ENCODE measurements at regions not wholly inside any gene's neighbourhood (a gene's known extent, or its start where the extent isn't known, plus 50 kb on each side); places are given as distances from the start of the nearest gene placed in this dataset.
"Not testable (repeated sequence)": the region's sequence is repeated elsewhere in the genome, so short reads cannot be mapped to it uniquely, and the experiment has no call there.

- DNase-seq = not testable (repeated sequence)
Measured at GRCh38 chr4:154907345-154908045, 126.4 kb downstream of the RBM46 start.

- DNase-seq = no peak
Measured at GRCh38 chr4:154908168-154908567, 127.1 kb downstream of the RBM46 start.

- DNase-seq = no peak
Measured at GRCh38 chr4:154911097-154911496, 130.0 kb downstream of the RBM46 start.

GRCh38 chr4:154911608-154912098 lies 130.6 kb downstream of the RBM46 start:
- DNase-seq = no peak

- DNase-seq = no peak
Measured at GRCh38 chr4:154916068-154916467, 135.0 kb downstream of the RBM46 start.

DNA sequence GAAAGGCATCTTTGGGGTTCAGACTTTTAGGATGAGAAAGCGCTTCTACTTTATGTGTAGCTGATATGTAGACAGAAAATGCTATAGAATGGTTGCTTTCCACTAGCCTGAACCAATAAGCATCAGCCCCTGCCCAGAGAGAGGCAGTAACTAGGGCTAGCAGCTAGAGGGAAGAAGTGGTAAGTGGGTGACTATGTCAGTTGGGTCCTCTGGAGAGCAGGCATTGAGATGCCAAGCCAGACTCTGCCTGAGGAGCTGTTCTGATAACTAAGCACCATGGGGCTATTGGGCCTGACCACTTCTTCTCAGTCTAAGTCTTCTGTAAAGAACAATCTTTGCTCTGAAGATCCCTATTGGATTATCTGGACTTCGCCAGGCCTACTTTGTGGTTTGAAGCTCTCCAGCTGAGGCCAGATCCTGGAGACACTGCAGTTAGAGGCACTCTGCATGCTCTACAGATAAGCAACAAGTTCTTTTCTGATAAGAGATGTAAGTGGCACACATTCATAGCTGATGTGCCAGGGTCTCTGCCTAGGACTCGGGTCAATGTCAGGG lies 146.1 kb downstream of the RBM46 start:
- DNase-seq = no peak

DNA sequence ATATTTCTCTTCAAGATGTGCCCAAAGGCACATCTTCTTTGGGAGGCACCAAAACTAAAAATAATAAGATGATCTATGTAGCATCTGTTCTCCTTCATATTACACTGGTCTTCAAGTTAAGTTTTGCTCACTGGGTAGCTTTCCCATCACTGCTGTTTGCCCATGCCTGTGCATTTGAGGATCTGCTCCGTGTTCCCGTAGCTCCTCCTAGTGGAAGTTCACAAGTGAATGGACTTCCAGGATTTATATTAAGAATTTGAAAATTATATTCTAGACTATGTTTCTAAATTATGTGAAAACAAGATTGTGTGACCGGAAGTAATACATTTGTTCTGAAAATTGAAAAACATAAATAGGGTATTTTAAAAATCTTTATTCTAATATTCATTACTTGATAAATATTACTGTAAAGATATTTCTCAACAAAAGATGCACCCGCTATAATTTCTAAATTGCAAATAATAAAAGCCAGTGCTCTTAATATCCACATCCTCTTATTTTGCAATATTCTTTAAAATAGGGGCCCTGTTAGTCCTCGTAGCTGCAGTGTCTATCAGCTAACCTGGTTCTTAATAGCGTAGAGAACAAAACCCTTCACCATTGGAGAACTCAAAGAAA lies 147.7 kb downstream of the RBM46 start:
- DNase-seq = peak; percentile 5

DNA sequence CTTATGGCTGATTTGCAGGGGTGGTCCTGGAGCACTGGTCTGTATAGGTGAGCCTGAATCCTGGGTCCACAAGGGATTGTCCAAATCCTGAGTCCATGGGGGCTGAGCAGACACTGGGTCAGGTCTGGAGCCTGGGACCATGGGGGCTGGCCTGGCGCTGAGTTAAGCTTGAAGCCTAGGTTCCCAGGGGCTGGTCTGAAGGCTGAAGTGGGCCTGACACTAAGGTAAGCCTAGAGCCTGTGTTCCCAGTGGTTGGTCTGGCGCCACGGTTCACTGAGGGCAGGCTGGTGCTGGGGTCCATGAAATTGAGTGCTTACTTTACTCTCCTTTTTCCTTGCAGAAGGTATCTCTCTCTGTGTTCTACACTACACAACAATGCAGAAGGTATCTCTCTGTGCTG lies 155.8 kb downstream of the RBM46 start:
- no peak for DNase-seq

- no peak for DNase-seq
Measured at GRCh38 chr4:154939851-154940250, 158.8 kb downstream of the RBM46 start.

GRCh38 chr4:154942176-154942575 lies 161.1 kb downstream of the RBM46 start:
- no peak for DNase-seq

- no peak for DNase-seq
Measured at GRCh38 chr4:154944996-154945395, 163.9 kb downstream of the RBM46 start.

GRCh38 chr4:154946113-154946512 lies 165.0 kb downstream of the RBM46 start:
- no peak for DNase-seq

- no peak for DNase-seq
Measured at GRCh38 chr4:154953691-154954090, 172.6 kb downstream of the RBM46 start.

- no peak for DNase-seq
Measured at GRCh38 chr4:154954117-154954516, 173.0 kb downstream of the RBM46 start.

- DNase-seq = no peak
Measured at GRCh38 chr4:154958121-154958520, 177.0 kb downstream of the RBM46 start.

DNA sequence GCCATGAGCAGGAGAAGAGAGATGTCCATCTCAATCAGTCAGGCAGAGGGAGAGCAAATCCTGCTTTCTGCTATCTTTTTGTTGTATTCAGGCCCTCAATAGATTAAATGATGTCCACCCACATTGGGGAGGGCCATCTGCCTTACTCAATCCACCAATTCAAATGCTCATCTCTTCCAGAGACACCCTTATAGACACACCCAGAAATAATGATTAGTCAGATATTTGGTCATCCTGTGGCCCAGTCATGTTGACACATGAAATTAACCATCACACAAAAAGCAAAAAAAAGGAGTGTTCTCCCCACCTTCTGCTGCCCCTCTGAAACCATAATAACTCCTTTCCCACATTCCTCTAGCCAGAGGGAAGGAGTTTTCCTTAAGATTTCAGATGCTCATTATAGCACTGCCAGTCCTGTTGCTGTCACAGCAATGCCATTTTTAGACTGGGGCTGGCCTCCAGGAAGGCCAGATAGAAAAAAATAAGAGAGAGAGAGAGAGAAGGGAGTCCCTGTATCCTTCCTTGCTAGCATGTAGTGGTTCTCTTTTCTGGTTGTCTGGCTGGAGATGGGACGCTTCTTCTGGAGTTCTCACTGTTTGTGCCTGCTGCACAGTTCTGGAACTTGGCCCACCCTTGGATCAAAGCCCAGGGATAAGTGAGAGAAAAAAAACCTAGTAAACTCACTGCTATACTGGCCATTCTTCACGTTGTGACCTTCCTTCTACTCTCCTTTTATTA lies 177.7 kb downstream of the RBM46 start:
- DNase-seq = no peak

DNA sequence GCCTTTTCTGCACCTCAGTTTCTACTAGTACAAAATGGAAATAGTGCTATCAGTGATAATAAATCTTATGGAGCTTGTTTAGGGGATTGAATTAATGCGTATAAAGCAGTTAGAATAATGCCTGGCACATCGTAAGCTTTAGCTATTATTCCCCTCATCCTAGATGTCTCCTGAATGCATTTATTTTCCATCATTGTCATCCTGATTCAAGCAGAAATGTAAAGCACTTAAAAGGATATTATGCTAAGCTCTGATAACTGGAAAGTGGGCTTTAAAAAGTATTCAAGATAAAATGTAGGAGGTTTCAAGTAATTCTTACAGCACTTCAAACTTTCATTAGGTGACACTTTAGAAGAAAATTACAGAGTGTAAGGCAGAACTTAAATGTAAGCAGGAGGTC lies 178.7 kb downstream of the RBM46 start:
- no peak for DNase-seq

DNA sequence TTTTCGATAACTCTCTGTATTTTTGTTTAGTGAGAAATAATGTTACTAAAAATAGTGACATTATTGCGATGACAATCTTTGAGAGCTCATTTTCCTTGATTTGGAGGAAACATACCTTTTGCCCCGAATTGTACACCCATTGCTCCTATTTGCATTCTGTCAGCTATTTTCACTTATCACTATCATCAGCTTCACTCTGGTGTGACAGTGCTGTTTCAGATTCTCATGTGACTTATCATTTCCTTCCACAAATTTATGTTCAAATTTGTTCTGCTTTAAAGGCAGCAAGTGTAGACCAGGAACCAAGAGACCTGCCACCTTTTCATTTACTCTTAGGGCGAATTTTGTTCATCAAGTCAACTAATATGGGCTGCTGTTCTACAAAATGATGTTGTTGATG lies 179.4 kb downstream of the RBM46 start:
- DNase-seq = no peak

DNA sequence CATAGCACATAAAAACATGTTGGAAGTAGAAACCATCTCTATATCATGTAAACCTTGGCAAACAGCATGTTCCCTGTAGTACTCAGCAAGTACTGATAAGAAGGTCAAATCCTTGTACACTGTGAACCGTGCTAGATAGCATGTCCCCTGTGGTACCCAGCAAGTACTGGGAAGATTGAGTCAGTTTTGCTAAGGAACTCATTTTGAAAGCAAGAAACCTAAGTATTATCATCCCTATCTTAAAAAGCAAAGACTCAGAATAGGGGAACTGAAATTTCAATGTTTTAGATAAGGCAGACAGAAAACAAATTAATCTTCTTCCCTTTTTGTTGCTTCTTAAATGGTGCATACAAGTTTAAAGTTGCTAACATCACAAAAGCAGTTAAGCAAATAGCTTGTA lies 180.2 kb downstream of the RBM46 start:
- no peak for DNase-seq

DNA sequence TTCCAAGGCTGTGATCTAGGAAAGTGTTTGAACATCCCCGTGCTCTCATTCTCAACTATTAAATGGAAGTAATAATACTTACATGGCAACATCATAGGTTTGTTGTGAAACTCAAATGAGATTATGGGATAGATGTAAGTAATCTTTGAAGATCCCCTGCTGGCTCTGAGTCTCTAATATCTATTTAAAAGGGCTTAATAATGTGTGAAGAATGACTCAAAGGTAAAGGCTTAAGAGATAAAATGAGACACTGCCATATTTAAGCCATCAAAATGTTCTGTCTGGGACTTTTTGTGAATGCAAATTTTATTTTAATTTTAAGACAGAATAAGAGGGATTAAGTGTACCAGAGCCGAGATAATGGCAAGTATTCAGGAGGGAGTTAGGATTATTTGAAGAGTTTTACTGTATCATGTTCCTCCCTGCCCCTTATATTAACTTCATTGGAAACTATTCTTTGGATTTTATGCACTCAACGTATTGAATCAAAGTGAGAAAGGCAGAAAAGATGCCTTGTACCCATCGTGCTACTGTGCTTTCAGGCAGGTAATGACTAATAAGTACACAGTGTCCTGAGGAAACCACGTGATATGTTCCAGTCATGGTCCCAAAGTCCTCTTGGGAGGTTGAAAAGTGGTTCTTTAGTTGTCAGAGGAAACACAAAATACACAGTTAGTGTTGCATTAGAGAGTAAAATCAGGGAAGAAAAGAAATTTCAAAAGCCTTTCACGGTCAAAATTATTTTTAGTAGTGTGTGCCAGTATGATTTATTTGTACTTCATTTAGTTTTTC lies 192.4 kb downstream of the RBM46 start:
- no peak for DNase-seq

DNA sequence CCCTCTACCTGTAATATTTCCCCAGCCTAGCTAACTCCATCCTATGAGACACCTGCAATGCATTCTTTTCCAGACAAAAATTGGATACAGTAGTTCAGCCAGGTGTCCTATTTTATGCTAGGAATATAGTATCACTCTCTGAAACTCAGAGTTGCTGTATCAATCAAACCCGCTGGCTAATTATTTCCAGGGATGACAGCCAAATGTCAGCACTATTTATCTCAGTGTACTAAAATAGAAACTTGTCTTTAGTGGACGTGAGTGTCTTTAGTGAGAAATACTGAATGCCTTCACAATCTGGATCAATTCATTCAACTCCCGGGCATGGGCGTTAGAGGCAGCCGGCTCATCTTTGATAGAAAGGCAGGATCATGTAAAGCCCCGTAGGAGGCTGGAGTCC lies 196.2 kb downstream of the RBM46 start:
- DNase-seq = no peak

GRCh38 chr4:154982187-154983047 lies 201.3 kb downstream of the RBM46 start:
- peak; percentile 50 for DNase-seq

Measured in NCI-H510A treated with DMSO at 0.1 percent for 48 hours (cell line).